GM21619 (cell line): ENCODE measurements at regions not wholly inside any gene's neighbourhood (a gene's known extent, or its start where the extent isn't known, plus 50 kb on each side); places are given as distances from the start of the nearest gene placed in this dataset.

Experiments
- ATAC-seq: cut with Tn5 transposase; IDR thresholded peaks from one replicate; pipeline ENCODE4 v1.9.1; 2021; ENCODE audit not compliant: unreplicated experiment

DNA sequence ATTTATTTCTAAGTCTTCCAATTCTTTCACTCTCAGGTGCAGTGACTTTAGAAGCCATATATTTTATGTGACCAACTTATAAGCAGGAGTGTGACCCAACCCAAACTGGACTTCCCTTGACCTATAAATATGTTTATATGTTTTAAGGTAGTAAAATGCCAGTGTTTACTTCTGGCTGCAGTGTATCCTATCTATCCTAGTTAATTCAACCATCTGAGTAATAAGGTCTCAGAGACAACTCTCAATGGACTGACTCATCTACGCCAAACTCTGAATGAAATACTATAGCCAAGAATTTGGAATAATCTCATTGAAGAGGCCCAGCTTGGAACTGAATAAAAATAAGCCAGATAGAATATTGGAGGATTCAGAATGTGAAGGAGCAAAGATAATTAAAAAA, 544.5 kb upstream of the SORCS1 start:
- no peak for ATAC-seq

DNA sequence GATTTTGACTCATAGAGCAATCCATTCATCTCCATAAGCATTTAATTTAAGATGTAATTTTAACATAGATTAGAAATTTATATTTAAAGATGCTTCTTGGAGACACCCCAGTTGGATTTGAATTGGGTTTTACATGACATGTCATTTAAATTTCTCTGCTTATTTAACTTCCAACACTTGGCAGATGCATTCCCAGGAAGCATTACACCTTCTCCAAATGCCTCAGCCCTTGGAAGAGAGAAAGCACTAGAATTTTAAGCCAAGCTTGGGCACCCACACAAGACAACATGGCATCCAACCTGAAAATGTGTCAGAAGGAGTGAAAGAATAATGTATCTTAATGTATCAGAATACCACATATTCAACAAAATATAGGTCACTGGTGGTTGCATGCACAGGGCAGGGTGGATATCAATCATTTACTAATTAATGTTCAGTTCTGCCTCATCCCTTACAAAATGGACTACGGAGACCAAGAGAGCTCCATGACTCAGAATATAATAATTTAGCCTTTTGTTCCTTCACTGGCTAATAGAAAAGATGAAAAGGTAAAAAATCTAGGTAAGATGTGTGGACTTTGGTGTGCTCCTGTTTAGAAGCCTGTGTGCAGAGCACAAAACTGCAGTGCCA, 541.7 kb upstream of the SORCS1 start:
- ATAC-seq: no peak

DNA sequence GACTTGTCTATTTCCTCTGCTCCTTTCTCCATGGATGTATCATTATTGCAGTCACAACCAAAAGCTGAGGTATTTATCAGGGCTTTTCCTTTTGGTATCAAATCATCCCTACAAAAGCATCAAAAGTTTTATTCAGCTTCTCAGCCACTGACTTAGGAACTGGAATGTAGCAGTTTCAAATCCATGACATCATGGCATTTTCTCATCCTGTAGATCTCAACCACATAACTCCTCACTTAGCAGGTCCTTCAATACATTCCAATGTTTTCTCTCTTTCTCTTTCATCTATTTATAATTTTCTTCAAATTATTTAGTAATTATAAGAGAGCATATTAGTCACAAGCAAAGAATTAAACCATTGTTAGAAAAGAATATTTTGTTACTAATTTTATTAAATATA, 537.4 kb upstream of the SORCS1 start:
- no peak for ATAC-seq

DNA sequence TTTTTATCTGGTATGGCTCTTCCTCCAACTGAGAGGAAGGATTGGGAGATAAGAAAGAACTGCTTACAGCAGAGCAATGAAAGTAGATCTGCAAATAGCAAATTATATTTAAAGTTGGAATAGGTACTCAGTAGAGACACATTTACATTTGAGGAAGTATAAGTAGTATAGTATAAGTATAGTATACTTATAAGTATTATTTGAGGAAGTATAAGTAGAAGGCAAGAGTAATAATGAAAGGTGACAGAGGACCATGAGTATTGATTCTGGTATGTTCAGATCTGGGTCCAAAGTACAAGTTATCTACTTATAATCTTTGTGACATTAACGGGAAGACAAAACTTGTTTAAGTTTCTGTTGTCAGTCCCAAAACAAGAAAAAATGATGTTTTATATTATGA, 527.6 kb upstream of the SORCS1 start:
- no peak for ATAC-seq

DNA sequence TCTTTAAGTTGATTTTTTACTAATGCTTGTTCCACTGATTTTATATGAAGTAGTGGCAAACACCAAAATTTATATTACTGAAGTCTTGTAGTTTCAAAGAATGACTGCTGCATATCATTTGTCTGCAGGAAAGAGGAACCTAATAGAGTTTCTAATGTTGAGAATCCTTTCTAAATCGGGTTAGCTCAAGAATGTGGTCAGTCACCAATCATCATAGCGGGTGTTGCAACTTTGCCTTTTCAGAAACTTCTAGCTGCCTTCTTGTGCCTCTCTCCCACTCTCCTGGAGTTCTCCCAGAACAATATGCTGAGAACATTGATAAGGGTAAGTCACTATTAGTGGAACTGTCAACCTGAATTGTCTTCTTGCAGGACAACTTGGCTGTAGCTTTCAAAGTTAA, 524.8 kb upstream of the SORCS1 start:
- ATAC-seq: no peak

DNA sequence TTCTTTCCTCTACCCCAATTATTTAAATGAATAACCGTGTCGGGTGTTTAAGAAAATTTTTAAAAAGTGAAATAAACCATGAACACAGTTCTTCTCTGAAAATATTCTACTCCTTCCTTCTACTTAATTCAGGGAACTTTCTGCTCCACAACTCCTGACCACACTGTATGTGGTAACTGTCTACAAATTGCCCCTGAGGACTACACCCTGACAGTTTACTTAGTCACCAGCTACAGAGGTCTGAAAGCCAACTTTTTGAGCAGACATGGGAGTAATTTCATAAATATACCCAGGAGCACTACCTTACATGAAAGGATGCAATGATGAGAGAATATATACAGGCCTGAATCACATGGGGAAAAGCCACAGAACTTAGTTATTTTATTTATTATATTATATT, 523.2 kb upstream of the SORCS1 start:
- no peak for ATAC-seq

DNA sequence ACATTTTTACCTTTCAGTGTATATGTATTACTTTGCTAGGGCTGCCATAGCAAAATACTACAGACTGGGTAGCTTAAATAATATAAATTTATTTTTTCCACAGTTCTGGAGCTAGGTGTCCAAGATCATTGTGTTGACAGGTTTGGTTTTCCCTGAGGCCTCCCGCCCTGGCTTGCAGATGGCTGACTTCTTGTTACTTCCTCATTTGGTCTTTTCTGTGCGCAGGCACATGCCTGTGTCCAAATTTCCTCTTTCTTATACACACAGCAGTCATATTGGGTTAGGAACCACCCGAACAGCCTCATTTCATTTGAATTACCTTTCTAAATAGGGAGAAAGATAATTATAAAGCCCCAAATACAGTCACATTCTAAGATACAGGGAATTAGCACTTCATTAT, 521.6 kb upstream of the SORCS1 start:
- peak; percentile 64 for ATAC-seq

DNA sequence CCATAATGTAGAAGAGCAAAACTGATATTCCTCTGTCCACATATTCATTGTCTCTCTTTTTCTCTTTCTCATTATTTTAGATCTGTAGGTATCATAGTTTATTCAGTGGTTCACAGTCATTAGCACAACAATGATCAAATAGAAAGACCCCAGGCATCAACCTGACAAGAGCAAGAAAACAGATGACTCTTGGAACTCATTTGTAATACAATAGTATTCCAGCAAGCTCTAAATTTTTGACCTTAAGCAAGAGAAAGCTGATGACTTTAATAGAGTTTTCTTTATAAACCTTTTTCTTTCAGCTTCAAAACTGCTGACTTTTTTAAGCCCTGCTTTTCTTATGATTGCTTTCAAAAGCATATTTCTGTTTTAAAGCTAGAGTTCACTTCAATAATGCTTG, 507.5 kb upstream of the SORCS1 start:
- ATAC-seq: no peak

DNA sequence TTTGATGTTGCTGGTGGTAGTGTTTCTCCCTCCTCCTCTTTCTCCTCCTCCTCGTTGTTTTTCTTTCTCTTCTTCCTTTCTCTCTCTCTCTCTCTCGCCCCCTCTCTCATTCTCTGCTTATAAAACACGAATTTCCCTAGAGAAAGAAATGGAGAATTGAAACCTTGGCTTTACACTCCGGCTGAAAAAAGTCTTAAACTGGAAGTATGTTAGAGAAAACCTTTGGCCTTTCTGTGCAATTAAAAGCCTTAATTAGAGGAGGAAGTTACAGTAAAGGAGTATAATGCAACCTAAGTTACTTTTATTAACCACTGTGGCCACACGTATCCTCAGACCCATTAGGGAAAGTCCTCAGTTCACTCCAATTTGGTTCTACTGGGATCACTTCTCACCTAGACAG, 501.7 kb upstream of the SORCS1 start:
- no peak for ATAC-seq

DNA sequence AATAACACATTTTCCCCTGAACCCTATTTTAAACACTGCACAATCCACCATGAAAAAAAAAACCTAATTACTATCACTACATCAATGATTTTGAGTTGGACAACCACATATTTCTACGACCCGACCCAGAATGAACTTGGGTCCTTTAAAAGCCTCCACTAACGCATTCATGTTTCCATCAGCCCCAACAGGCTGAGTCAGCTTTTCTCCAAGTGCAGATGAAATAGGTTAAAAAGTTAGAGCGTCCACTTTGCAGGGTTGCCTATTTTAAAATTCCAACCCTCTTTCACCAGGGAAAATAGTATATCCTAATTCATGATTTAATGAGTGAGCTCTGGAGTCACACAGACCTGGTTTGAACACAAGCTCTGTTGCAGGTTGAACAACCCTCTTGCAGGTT, 501.0 kb upstream of the SORCS1 start:
- no peak for ATAC-seq

DNA sequence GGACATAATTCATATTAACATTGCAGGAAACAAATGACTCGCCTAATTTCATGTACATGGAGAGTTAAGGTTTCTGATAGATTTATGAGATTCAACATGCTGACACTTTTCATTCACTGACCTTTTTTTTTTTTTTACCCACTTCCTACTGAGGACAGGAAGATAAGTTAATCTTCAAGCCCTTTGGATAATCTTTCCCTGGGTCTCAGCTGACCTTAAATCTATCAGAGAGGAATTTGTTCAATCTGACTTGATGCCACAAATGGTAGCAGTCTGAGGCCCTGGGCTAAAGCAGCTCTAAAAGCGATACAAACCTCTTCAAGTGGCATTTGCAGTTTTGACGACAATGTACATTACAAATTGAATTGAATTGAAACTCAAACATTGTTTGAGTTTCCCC, 493.3 kb upstream of the SORCS1 start:
- ATAC-seq: no peak

DNA sequence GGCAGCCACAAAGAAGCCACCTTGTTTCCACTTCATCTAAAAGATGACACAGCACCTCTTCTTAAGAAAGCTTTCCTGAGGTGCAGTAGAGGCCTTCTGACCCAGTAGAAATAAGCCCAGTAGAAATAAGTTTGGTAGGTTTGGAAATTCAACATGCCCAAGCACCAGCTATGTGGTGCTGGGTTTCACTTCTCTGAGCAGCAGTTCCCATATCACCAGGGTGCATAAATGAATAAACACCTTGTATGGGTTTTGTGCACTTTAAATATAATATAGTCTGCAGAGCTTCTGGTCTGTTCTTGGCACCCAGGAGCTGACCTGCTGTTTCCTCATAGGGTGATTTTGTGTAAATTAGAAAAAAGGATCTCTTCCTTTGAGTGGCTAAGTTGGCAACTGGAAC, 492.4 kb upstream of the SORCS1 start:
- no peak for ATAC-seq

DNA sequence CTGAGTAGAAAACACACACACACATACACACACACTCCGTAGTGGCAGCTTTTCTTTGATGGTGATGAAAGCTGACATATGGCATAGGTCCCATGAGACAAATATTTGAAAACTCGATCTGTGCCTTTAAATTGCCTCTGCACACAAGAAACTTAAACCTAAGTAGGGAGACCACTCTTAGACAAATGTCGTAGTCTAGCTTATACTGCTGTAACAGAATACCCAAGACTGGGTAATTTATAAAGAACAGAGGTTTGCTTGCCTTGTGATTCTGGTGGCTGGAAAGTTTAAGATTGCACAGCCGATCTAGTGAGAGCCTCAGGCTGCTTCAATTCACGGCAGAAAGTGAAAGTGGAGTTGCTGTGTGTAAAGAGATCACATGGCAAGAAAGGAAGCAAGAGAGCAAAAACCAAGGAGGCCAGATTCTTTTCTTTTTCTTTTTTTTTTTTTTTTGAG, 489.4 kb upstream of the SORCS1 start:
- peak; percentile 89 for ATAC-seq

DNA sequence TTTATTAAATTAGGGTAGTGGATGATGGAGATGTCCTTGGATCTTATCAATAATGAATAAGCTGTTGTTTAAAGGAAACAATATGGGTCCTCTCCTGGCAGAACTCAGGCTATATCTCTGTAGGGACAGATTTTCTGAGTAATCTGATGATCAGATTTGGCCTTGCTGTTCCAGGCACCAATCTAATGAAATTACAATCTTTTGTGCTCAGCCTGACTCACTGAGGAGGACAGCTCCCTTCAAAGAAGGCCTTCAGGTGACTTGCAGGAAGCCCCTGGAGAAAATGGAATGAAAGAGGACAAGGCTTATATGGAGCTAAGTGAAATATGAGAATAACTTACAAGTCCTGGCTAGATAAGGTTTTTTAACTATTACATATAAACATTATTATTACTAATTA, 486.4 kb upstream of the SORCS1 start:
- no peak for ATAC-seq

DNA sequence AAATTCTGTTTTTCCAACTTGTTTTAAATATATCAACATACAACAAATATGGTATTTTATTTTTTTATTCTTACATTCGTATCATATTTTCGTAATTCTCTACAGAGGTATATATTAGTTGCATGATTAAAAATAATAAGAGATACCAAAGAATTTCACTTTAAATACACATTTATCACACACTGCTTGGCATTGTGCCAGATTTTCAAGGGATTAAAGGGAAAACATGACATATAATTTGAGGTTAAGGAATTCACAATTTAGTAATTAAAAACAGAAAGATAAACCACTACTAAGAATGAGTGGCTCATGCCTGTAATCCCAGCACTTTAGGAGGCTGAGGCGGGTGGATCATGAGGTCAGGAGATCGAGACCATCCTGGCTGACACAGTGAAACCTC, 484.7 kb upstream of the SORCS1 start:
- ATAC-seq: no peak

DNA sequence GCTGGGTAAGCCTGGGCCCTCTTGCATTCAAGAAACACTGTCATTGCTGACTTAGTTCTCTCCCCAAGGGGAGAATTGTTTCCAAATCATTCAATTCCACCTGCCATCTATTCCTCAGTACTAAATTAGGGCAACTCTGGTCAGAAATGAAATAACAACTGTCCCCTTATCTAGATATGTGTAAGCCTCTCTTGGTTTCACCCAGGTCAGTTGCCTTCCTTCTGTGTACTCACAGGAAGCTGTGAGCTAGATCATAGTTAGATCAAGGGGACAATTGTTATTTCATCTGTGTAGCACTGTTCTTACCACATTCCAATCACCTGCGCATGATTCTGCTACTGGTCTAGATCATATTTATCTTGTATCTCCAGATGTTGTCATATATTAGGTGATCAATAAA, 483.0 kb upstream of the SORCS1 start:
- ATAC-seq: peak; percentile 69

DNA sequence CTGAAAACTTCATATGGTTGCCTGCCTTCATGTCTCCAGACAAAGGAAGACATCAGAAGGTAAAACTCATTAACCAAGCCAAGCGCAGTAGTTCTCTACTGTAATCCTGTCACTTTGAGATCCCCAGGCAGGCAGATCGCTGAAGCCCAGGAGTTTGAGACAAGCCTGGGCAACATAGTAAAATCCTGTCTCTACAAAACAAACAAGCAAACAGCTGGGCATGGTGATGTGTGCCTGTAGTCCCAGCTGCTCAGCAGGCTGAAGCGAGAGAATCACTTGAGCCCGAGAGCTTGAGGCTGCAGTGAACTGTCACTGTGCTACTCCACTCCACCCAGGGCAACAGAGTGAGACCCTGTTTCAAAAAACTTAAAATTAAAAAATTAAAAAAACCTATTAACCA, 467.4 kb upstream of the SORCS1 start:
- no peak for ATAC-seq

DNA sequence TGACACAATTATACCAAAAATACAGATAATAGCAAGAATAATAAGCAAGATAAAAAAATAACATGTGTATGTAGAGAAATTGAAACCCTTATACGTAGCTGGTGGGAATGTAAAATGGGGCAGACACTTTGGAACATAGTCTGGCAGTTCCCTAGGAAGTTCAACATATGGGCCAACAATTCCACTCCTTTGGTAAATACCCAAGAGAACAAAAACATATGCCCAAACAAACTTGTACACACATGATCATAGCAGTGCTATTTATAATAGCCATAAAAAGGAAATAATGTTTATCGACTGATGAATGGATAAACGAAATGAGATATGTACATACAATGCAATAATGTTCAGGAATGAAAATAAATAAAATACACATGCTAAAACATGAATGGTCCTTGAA, 462.4 kb upstream of the SORCS1 start:
- no peak for ATAC-seq

DNA sequence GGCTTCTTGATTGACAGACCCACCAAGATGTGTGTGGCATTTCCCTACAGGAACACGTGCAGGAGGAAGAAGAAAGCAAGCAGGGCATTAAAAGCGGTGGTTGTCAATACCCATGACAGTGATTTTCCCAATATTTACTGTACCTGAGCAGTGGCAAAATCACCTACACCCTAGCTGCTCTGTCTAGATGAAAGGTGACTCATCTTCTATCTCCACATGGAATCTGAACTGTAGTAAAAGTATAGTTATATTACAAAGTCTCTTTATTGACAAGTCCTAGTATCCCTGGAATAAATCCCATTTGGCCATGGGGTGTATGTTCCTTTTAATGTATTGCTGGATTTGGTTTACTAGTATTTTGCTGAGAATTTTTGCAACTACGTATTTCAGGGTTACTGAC, 458.8 kb upstream of the SORCS1 start:
- ATAC-seq: no peak

DNA sequence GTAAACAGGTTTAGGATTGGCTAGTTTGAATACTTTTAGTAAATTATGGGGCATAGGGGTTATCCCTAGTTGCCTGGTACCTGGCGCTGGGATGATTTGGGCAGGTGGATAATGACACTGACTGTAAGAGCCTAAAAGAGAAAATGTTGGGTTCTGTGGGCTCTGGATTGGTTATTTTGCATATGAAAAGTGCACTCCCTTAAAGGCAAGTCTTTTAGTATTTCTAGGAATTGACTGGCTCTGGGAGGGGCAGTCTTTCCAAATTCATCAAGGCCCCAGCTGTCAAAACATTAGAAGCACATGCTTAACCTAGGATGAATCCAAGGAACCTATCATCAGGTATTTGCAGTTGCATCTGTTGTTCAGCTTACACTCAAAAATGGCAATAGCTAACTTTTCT, 454.6 kb upstream of the SORCS1 start:
- ATAC-seq: no peak

DNA sequence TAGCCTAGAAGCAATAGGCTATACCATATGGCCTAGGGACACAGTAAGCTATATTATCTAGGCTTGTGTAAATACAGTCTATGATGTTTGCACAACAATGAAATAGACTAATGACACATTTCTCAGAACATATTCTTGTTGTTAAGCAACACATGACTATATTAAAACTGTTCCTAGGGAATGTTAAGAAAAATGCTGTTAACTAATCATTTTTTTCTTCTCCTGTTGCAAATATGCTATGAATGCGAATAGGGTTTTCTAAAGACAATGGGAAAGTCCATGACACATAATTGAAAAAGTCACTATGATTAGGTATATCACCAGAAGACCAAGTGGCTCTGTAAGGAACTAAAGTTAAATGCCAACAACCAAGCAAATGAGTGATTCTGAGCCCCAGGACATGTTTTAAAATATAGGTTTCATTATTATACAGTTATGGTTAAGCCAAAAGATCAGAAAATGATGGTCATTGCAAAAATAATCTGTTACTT, 454.0 kb upstream of the SORCS1 start:
- ATAC-seq: no peak

DNA sequence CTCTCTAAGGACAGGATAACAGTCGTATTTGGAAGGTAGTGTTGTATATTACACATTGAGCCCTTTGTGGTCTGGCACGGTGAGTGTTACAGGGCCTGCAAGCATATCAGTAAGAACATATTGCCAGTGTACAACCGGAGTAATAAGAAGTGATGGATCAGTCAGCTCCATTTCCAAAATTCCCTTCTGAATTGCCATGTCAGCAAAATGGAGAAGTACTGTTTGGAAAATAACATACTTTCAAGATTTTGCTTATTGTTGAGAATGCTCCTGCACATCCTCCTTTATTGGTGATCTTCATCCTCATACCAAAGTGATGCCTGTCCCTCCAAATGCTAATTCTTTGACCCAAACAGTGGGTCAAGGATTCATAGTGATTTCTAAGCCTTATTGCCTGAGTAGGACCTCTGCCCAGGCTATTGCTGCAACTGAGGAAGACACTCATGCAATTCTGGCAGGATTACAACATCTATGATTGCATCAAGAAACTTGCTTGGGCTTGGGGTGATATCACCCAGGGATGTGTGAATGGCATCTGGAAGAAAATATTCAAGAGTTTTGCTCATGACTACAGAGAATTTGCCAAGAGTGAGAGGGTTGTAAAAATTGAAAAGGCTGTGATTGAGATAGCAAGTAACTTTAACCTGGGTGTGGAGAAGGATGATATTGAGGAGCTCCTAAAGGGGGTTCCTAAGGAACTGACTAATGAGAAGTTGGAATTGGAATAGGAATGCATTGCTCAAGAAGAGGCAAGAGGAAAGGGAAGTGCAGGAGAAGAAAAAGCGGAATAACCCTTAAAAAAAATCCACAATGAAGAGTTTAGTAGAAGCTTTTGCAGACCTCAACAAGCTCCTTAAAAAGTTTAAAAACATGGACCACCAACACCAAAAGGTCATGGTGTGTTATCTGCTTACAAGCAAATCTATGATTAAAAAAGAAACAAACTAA, 452.2 kb upstream of the SORCS1 start:
- ATAC-seq: no peak
